ENCODE measurements at regions not wholly inside any gene's neighbourhood (a gene's known extent, or its start where the extent isn't known, plus 50 kb on each side); places are given as distances from the start of the nearest gene placed in this dataset.

- no peak for TF ChIP-seq ZFP3 (CRISPR knock-in tag; IDR thresholded peaks at IDR 0.05)
- no peak for TF ChIP-seq ZFP30 (CRISPR knock-in tag; IDR thresholded peaks at IDR 0.05)
- TF ChIP-seq PATZ1 (CRISPR knock-in tag; IDR thresholded peaks at IDR 0.05; ENCODE audit: borderline replicate concordance) = no peak
These were observed 176.6 kb downstream of the GIPC2 start for GRCh38 chr1:78222225-78222959.
